Pons (tissue), 1 donor: ENCODE measurements at regions not wholly inside any gene's neighbourhood (a gene's known extent, or its start where the extent isn't known, plus 50 kb on each side); places are given as distances from the start of the nearest gene placed in this dataset.
A peak's percentile ranks its signal among the peaks of the same experiment; 100 is the strongest.
"Not testable (repeated sequence)": the region's sequence is repeated elsewhere in the genome, so short reads cannot be mapped to it uniquely, and the experiment has no call there.

Experiments
- DNase-seq: peaks from one replicate; pipeline ENCODE4 v3.0.0-alpha.2; 2016; ENCODE audit warnings: low spot score

GRCh38 chr7:34207810-34208209 is 302.5 kb downstream of the BMPER start:
- DNase-seq = no peak

- peak; percentile 23 for DNase-seq
Observed at GRCh38 chr7:34208878-34209621, 303.7 kb downstream of the BMPER start.

- no peak for DNase-seq
Observed at GRCh38 chr7:34211018-34211417, 305.7 kb downstream of the BMPER start.

GRCh38 chr7:34217972-34218371 is 312.6 kb downstream of the BMPER start:
- DNase-seq = no peak

GRCh38 chr7:34219153-34219718 is 313.9 kb downstream of the BMPER start:
- no peak for DNase-seq

- no peak for DNase-seq
Observed at GRCh38 chr7:34220506-34221185, 315.3 kb downstream of the BMPER start.

GRCh38 chr7:34222316-34222715 is 317.0 kb downstream of the BMPER start:
- DNase-seq = no peak

- no peak for DNase-seq
Observed at GRCh38 chr7:34222722-34223121, 317.4 kb downstream of the BMPER start.

- DNase-seq = no peak
Observed at GRCh38 chr7:34224281-34224680, 318.9 kb downstream of the BMPER start.

GRCh38 chr7:34225193-34225592 is 319.9 kb downstream of the BMPER start:
- no peak for DNase-seq

- no peak for DNase-seq
Observed at GRCh38 chr7:34227525-34227924, 322.2 kb downstream of the BMPER start.

- not testable (repeated sequence) for DNase-seq
Observed at GRCh38 chr7:34235101-34235500, 329.8 kb downstream of the BMPER start.

GRCh38 chr7:34236057-34236456 is 330.7 kb downstream of the BMPER start:
- no peak for DNase-seq

GRCh38 chr7:34236839-34237492 is 331.6 kb downstream of the BMPER start:
- DNase-seq = no peak

- no peak for DNase-seq
Observed at GRCh38 chr7:34237493-34237849, 332.1 kb downstream of the BMPER start.

GRCh38 chr7:34240417-34240816 is 335.1 kb downstream of the BMPER start:
- no peak for DNase-seq

GRCh38 chr7:34242391-34242790 is 337.1 kb downstream of the BMPER start:
- DNase-seq = no peak

GRCh38 chr7:34245246-34245645 is 339.9 kb downstream of the BMPER start:
- DNase-seq = no peak

- no peak for DNase-seq
Observed at GRCh38 chr7:34247468-34247867, 342.1 kb downstream of the BMPER start.

GRCh38 chr7:34249192-34249591 is 343.9 kb downstream of the BMPER start:
- DNase-seq = no peak

- DNase-seq = no peak
Observed at GRCh38 chr7:34260279-34260678, 354.9 kb downstream of the BMPER start.

- no peak for DNase-seq
Observed at GRCh38 chr7:34263168-34263567, 357.8 kb downstream of the BMPER start.

- no peak for DNase-seq
Observed at GRCh38 chr7:34269084-34269483, 363.7 kb downstream of the BMPER start.
